Upper lobe of left lung (tissue), 4 donors: ENCODE measurements at regions not wholly inside any gene's neighbourhood (a gene's known extent, or its start where the extent isn't known, plus 50 kb on each side); places are given as distances from the start of the nearest gene placed in this dataset.
"Not testable (repeated sequence)": the region's sequence is repeated elsewhere in the genome, so short reads cannot be mapped to it uniquely, and the experiment has no call there.

Experiments used
- CTCF ChIP-seq, 6 experiments: fragments of 450-650 bp in 4 of 6; fragments of 200-600 bp in 2 of 6; sonication (generic) in 2 of 6; IDR thresholded peaks; one replicate each; pipeline ENCODE4 v1.5.1; 2016 to 2019; ENCODE audit warnings: antibody characterized with exemption in 6 of 6
- EP300 ChIP-seq, 4 donors: sonication (generic); formaldehyde crosslinking; IDR thresholded peaks; one replicate each; pipeline ENCODE4 v1.5.1; 2017; ENCODE audit warnings: antibody characterized with exemption in 4 of 4, control low read depth in 2 of 4
- POLR2A ChIP-seq, 4 donors: fragments of 450-650 bp; IDR thresholded peaks; one replicate each; pipeline ENCODE4 v1.5.1; 2016 to 2017; ENCODE audit warnings: antibody characterized with exemption in 4 of 4, mild to moderate bottlenecking in 2 of 4
- POLR2AphosphoS5 ChIP-seq, 2 donors: sonication (generic); formaldehyde crosslinking; IDR thresholded peaks; one replicate each; pipeline ENCODE4 v1.5.1; 2017; ENCODE audit warnings: antibody characterized with exemption in 2 of 2

- not testable (repeated sequence) for TF ChIP-seq CTCF, POLR2A, POLR2AphosphoS5, EP300 (IDR thresholded peaks at IDR 0.05)
These were observed 176.8 kb downstream of the ZNF92 start for GRCh38 chr7:65550444-65550809.
